Ishikawa (cell line): ENCODE measurements at regions not wholly inside any gene's neighbourhood (a gene's known extent, or its start where the extent isn't known, plus 50 kb on each side); places are given as distances from the start of the nearest gene placed in this dataset.

Experiments
- CEBPB ChIP-seq: IDR thresholded peaks from 2 replicates; pipeline ENCODE4 v1.6.1; 2012
- EP300 ChIP-seq: IDR thresholded peaks from 2 replicates; pipeline ENCODE4 v1.6.1; 2012; ENCODE audit warnings: borderline replicate concordance
- MAX ChIP-seq: IDR thresholded peaks from 2 replicates; pipeline ENCODE4 v1.6.1; 2012
- REST ChIP-seq: IDR thresholded peaks from 2 replicates; pipeline ENCODE4 v1.6.1; 2012; ENCODE audit warnings: low read depth, mild to moderate bottlenecking
- TAF1 ChIP-seq: IDR thresholded peaks from 2 replicates; pipeline ENCODE4 v1.6.1; 2012; ENCODE audit warnings: low read depth, mild to moderate bottlenecking
- USF1 ChIP-seq: IDR thresholded peaks from 2 replicates; pipeline ENCODE4 v1.6.1; 2012
- YY1 ChIP-seq: IDR thresholded peaks from 2 replicates; pipeline ENCODE4 v1.6.1; 2012; ENCODE audit warnings: low read depth

DNA sequence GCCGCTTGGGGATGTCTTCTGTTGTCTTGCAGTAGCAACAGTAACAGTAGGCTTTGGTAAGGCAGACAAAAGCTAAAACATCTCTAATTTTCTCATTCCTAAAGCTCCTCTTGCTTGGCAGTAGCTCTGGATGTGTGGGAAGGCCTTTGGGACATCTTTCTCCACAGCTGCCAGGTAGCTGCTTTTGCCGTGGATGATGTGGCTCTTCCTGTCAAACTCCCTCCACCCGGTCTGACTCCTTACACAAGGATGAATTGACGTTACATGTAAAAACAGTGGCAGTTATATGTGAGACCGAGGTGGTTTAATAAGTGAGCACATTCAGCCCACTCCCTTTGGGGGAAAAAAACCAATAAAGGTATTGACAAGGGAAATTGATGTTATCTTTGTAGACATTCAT, 309.1 kb downstream of the TUSC7 start:
- no peak for TF ChIP-seq USF1
- TF ChIP-seq CEBPB, result no peak
- TF ChIP-seq EP300, result no peak
- TF ChIP-seq MAX, result no peak
- TF ChIP-seq TAF1, result no peak
- no peak for TF ChIP-seq REST
- TF ChIP-seq YY1, result no peak
